Activated naive CD8-positive, alpha-beta T cell (primary cell): ENCODE measurements at regions not wholly inside any gene's neighbourhood (a gene's known extent, or its start where the extent isn't known, plus 50 kb on each side); places are given as distances from the start of the nearest gene placed in this dataset.

Experiments used
- H3K27ac Mint-ChIP-seq: one replicate; pipeline ENCODE4 v1.8.0; 2021; ENCODE audit warnings: mixed read lengths
- H3K27me3 Mint-ChIP-seq: one replicate; pipeline ENCODE4 v1.8.0; 2021; ENCODE audit warnings: mixed read lengths
- H3K36me3 Mint-ChIP-seq: one replicate; pipeline ENCODE4 v1.8.0; 2021; ENCODE audit warnings: mixed read lengths
- H3K4me1 Mint-ChIP-seq: one replicate; pipeline ENCODE4 v1.8.0; 2021; ENCODE audit warnings: low read depth, mixed read lengths
- H3K4me3 Mint-ChIP-seq: one replicate; pipeline ENCODE4 v1.8.0; 2021; ENCODE audit warnings: mild to moderate bottlenecking, mixed read lengths
- H3K9me3 Mint-ChIP-seq: one replicate; pipeline ENCODE4 v1.8.0; 2021; ENCODE audit warnings: low read depth, mixed read lengths

DNA sequence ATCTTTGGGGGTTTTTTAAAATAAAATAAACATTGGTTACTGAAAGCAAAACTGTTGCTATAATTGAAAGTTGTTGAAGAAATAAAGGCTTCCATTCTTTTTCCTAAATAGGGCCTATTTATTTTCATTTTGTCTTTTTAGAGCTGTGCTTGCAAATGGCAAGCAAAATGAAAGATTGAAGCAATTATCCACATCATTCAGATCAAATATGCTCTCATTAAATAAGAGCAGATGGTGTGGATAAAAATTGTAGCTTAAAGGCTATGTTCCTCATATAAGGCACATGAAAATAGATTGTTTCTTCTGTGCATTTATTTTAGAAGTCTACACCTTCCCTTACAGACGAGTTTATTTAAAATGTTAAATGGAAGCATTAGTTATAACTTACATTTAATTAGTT lies 1317.7 kb downstream of the MRPL39 start:
- Mint-ChIP-seq H3K4me3 (no peak overlapping the region), H3K27me3 (no peaks in the 10 kb centered on the region), H3K27ac (no peak overlapping the region), H3K36me3 (no peaks in the 10 kb centered on the region), H3K4me1 (peaks cover 14% of the 10 kb centered on the region), H3K9me3 (no peaks in the 10 kb centered on the region)

GRCh38 chr21:24280596-24280995 lies 1326.7 kb downstream of the MRPL39 start:
- Mint-ChIP-seq H3K27me3 (no peaks in the 10 kb centered on the region), H3K4me3 (no peak overlapping the region), H3K36me3 (no peaks in the 10 kb centered on the region), H3K9me3 (no peaks in the 10 kb centered on the region), H3K27ac (no peak overlapping the region), H3K4me1 (no peaks in the 10 kb centered on the region)

- Mint-ChIP-seq H3K9me3 (no peaks in the 10 kb centered on the region), H3K4me1 (no peaks in the 10 kb centered on the region), H3K4me3 (no peak overlapping the region), H3K27me3 (peaks cover 2% of the 10 kb centered on the region), H3K27ac (no peak overlapping the region), H3K36me3 (no peaks in the 10 kb centered on the region)
Observed at GRCh38 chr21:24278711-24279110, 1328.6 kb downstream of the MRPL39 start.

- Mint-ChIP-seq H3K9me3 (no peaks in the 10 kb centered on the region), H3K27ac (no peak overlapping the region)
Observed at GRCh38 chr21:24276204-24276603, 1331.1 kb downstream of the MRPL39 start.

GRCh38 chr21:24275616-24276015 lies 1331.7 kb downstream of the MRPL39 start:
- Mint-ChIP-seq H3K9me3 (peaks cover 4% of the 10 kb centered on the region), H3K27ac (no peak overlapping the region), H3K27me3 (peaks cover 3% of the 10 kb centered on the region), H3K4me1 (no peaks in the 10 kb centered on the region), H3K36me3 (no peaks in the 10 kb centered on the region), H3K4me3 (no peak overlapping the region)

More at GRCh38 chr21:24276204-24276603, 1331.1 kb downstream of the MRPL39 start:
- H3K36me3 Mint-ChIP-seq, result no peaks in the 10 kb centered on the region
- H3K4me1 Mint-ChIP-seq, result no peaks in the 10 kb centered on the region
- peaks cover 3% of the 10 kb centered on the region for H3K27me3 Mint-ChIP-seq
- no peak overlapping the region for H3K4me3 Mint-ChIP-seq

- peaks cover 3% of the 10 kb centered on the region for H3K27me3 Mint-ChIP-seq
- no peak overlapping the region for H3K4me3 Mint-ChIP-seq
- H3K9me3 Mint-ChIP-seq, result peaks cover 5% of the 10 kb centered on the region
- H3K27ac Mint-ChIP-seq, result no peak overlapping the region
- H3K4me1 Mint-ChIP-seq, result no peaks in the 10 kb centered on the region
- no peaks in the 10 kb centered on the region for H3K36me3 Mint-ChIP-seq
Observed at GRCh38 chr21:24272521-24272938, 1334.8 kb downstream of the MRPL39 start.

- Mint-ChIP-seq H3K9me3 (peaks cover 5% of the 10 kb centered on the region), H3K27me3 (no peaks in the 10 kb centered on the region), H3K4me3 (no peak overlapping the region), H3K36me3 (no peaks in the 10 kb centered on the region), H3K27ac (no peak overlapping the region), H3K4me1 (no peaks in the 10 kb centered on the region)
Observed at GRCh38 chr21:24265987-24266386, 1341.3 kb downstream of the MRPL39 start.

- H3K27ac Mint-ChIP-seq, result no peak overlapping the region
- H3K9me3 Mint-ChIP-seq, result peaks cover 5% of the 10 kb centered on the region
- H3K36me3 Mint-ChIP-seq, result no peaks in the 10 kb centered on the region
Observed at GRCh38 chr21:24260751-24261150, 1346.5 kb downstream of the MRPL39 start.

DNA sequence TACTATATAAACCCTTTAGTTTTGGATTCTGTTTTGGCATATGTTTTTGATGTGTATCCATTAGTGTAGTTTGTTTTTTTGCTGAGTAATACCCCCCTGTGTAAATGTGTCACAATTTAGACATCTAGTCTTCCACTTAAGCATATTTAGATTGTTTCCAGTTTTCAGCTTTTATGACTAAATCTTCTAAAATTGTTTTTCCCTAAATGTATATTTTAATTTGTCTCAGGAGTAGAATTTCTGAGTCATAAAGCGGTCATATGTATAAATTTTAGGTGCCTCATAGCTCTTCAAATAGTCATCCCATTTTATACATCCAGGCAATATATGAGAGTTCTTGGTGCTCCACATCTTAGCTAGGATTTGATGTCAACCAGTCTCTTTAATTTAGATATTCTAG lies 1348.0 kb downstream of the MRPL39 start:
- Mint-ChIP-seq H3K36me3 (no peaks in the 10 kb centered on the region), H3K9me3 (peaks cover 5% of the 10 kb centered on the region), H3K27ac (no peak overlapping the region), H3K4me1 (no peaks in the 10 kb centered on the region), H3K4me3 (no peak overlapping the region), H3K27me3 (no peaks in the 10 kb centered on the region)

More at GRCh38 chr21:24260751-24261150, 1346.5 kb downstream of the MRPL39 start:
- H3K27me3 Mint-ChIP-seq, result no peaks in the 10 kb centered on the region
- H3K4me1 Mint-ChIP-seq, result no peaks in the 10 kb centered on the region
- H3K4me3 Mint-ChIP-seq, result no peak overlapping the region

DNA sequence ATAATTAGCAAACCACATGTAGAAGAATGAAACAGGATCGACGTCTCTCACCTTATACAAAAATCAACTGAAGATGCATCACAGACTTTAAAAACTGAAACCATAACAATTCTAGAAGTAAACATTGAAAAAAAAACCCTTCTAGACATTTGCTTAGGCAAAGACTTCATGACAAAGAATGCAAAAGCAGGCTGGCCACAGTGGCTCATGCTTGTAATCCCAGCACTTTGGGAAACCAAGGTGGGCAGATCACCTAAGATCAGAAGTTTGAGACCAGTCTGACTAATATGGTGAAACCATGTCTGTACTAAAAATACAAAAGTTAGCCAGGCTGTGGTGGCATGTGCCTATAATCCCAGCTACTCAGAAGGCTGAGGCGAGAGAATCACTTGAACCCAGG lies 1351.7 kb downstream of the MRPL39 start:
- Mint-ChIP-seq H3K9me3 (peaks cover under 1% of the 10 kb centered on the region), H3K27ac (no peak overlapping the region), H3K36me3 (no peaks in the 10 kb centered on the region), H3K27me3 (no peaks in the 10 kb centered on the region), H3K4me3 (no peak overlapping the region), H3K4me1 (no peaks in the 10 kb centered on the region)

DNA sequence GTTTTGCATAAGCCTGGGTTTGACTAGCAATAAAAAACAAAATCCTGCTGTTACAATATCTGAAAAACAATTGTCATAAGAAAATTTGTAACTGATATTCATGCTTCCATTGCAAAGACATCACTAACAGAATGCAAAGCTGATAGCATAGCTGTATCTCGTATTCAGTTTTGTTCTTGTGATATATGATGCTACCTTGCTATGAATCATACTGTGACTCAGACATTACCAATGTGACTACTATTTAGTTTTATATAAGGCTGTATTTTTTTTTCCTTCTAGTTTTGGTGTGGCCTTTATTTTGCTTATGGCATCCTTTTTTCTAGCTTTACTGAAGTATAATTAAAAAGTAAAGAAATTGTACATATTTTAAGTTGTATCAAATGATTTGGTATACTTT lies 1381.8 kb downstream of the MRPL39 start:
- Mint-ChIP-seq H3K27me3 (no peaks in the 10 kb centered on the region), H3K9me3 (no peaks in the 10 kb centered on the region), H3K36me3 (no peaks in the 10 kb centered on the region), H3K4me3 (no peak overlapping the region), H3K27ac (no peak overlapping the region), H3K4me1 (no peaks in the 10 kb centered on the region)

- H3K4me3 Mint-ChIP-seq, result no peak overlapping the region
- no peaks in the 10 kb centered on the region for H3K36me3 Mint-ChIP-seq
- no peak overlapping the region for H3K27ac Mint-ChIP-seq
- H3K27me3 Mint-ChIP-seq, result no peaks in the 10 kb centered on the region
- no peaks in the 10 kb centered on the region for H3K9me3 Mint-ChIP-seq
- no peaks in the 10 kb centered on the region for H3K4me1 Mint-ChIP-seq
Observed at GRCh38 chr21:24224422-24224821, 1382.9 kb downstream of the MRPL39 start.

- Mint-ChIP-seq H3K4me1 (no peaks in the 10 kb centered on the region), H3K9me3 (no peaks in the 10 kb centered on the region), H3K36me3 (no peaks in the 10 kb centered on the region), H3K27me3 (no peaks in the 10 kb centered on the region), H3K4me3 (no peak overlapping the region), H3K27ac (no peak overlapping the region)
Observed at GRCh38 chr21:24223624-24224023, 1383.7 kb downstream of the MRPL39 start.

GRCh38 chr21:24222676-24223075 lies 1384.6 kb downstream of the MRPL39 start:
- Mint-ChIP-seq H3K27ac (no peak overlapping the region), H3K36me3 (no peaks in the 10 kb centered on the region), H3K4me3 (no peak overlapping the region), H3K9me3 (no peaks in the 10 kb centered on the region), H3K27me3 (no peaks in the 10 kb centered on the region), H3K4me1 (no peaks in the 10 kb centered on the region)

DNA sequence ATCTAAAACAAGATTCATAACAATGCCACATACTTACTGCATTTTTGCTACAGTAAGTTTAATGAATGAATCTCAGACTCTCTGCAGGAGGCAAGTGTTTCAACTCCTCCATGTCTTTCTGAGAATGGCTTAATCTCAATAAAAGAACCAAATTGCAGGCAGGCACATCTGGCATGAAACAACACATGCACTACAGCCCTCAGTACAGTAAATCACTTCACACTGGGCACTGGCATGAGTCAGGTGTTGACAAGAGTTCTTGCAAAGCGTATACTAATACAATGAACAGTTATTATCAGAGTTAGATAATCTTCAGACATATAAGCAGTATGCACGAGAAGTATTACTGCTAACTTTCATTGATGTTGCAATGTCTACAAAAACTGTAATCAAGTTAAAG lies 1386.8 kb downstream of the MRPL39 start:
- Mint-ChIP-seq H3K27ac (no peak overlapping the region), H3K36me3 (no peaks in the 10 kb centered on the region), H3K9me3 (no peaks in the 10 kb centered on the region), H3K27me3 (peaks cover 3% of the 10 kb centered on the region), H3K4me1 (no peaks in the 10 kb centered on the region), H3K4me3 (no peak overlapping the region)

DNA sequence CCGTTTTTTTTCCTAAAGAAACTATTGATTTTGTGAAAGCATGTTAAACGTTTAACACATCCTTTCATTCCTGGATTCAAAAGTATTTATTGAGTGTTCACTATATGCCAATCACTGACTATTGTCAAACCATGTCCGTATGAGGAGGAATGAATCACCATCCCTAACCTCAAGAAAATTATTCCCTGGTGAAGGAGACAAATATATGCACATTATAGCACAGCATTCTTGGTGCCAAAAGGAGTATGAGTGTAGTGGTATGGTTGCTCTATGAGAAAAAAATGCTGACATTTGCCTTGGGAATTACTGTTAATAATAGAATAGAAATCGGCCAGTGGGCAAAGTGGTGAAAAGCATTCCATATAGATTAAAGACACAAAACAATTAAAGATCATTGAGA lies 1390.1 kb downstream of the MRPL39 start:
- Mint-ChIP-seq H3K36me3 (no peaks in the 10 kb centered on the region), H3K27ac (no peak overlapping the region)

More for the DNA sequence above, 1390.1 kb downstream of the MRPL39 start:
- no peak overlapping the region for H3K4me3 Mint-ChIP-seq
- H3K27me3 Mint-ChIP-seq, result peaks cover 3% of the 10 kb centered on the region
- H3K4me1 Mint-ChIP-seq, result no peaks in the 10 kb centered on the region
- no peaks in the 10 kb centered on the region for H3K9me3 Mint-ChIP-seq
